Endodermal cell (in vitro differentiated cells): ENCODE measurements at regions not wholly inside any gene's neighbourhood (a gene's known extent, or its start where the extent isn't known, plus 50 kb on each side); places are given as distances from the start of the nearest gene placed in this dataset.
"Not testable (repeated sequence)": the region's sequence is repeated elsewhere in the genome, so short reads cannot be mapped to it uniquely, and the experiment has no call there.

Experiments
- DNase-seq: peaks from one replicate; pipeline ENCODE4 v3.0.0-alpha.2; 2017
- H3K27ac ChIP-seq: 2 replicates; pipeline ENCODE4 v1.5.1; 2013; ENCODE audit warnings: mild to moderate bottlenecking, low read depth, low read length, moderate library complexity
- H3K27me3 ChIP-seq: 2 replicates; pipeline ENCODE4 v1.6.1; 2013; ENCODE audit warnings: mild to moderate bottlenecking, low read length, moderate library complexity; ENCODE audit not compliant: insufficient read depth, control insufficient read depth, poor library complexity, severe bottlenecking
- H3K36me3 ChIP-seq: 2 replicates; pipeline ENCODE4 v1.7.0; 2013; ENCODE audit warnings: mild to moderate bottlenecking, low read length, moderate library complexity; ENCODE audit not compliant: control insufficient read depth, insufficient read depth
- H3K4me1 ChIP-seq: one replicate; pipeline ENCODE4 v1.7.0; 2013; ENCODE audit warnings: low read length; ENCODE audit not compliant: control insufficient read depth, insufficient read depth
- H3K4me3 ChIP-seq: 2 replicates; pipeline ENCODE4 v1.5.1; 2013; ENCODE audit warnings: mild to moderate bottlenecking, low read length, moderate library complexity
- H3K9ac ChIP-seq: 2 replicates; pipeline ENCODE4 v1.6.1; 2013; ENCODE audit warnings: mild to moderate bottlenecking, low read length, moderate library complexity; ENCODE audit not compliant: poor library complexity, severe bottlenecking; ENCODE audit errors: extremely low read depth
- H3K9me3 ChIP-seq: 2 replicates; pipeline ENCODE4 v1.6.1; 2013; ENCODE audit warnings: mild to moderate bottlenecking, low read length, moderate library complexity; ENCODE audit not compliant: control insufficient read depth
- H3K27ac Mint-ChIP-seq: 2 replicates; pipeline ENCODE4 v1.8.0; 2020; ENCODE audit warnings: mixed read lengths
- H3K27me3 Mint-ChIP-seq: 2 replicates; pipeline ENCODE4 v1.8.0; 2021; ENCODE audit warnings: mild to moderate bottlenecking, mixed read lengths; ENCODE audit not compliant: insufficient read depth
- H3K36me3 Mint-ChIP-seq: 2 replicates; pipeline ENCODE4 v1.8.0; 2020; ENCODE audit warnings: low read depth, mixed read lengths
- H3K4me1 Mint-ChIP-seq: 2 replicates; pipeline ENCODE4 v1.8.0; 2020; ENCODE audit warnings: mixed read lengths
- H3K4me3 Mint-ChIP-seq: 2 replicates; pipeline ENCODE4 v1.8.0; 2020; ENCODE audit warnings: mild to moderate bottlenecking, moderate library complexity, mixed read lengths
- H3K9me3 Mint-ChIP-seq: 2 replicates; pipeline ENCODE4 v1.8.0; 2020; ENCODE audit warnings: mild to moderate bottlenecking, mixed read lengths
- WGBS, 2 experiments: methylation state at CpG; one replicate each; pipeline versions ENCODE4 v1.1.5 to v1.1.7; 2013; ENCODE audit warnings: missing lambda C conversion rate in 2 of 2, mixed read lengths in 1 of 2; ENCODE audit not compliant: insufficient coverage in 1 of 2, insufficient read length in 1 of 2; 5-methylcytosine and 5-hydroxymethylcytosine counted together
- TF ChIP-seq, protein P1 (sequence below): fragments of 200-600 bp; sonication (generic); conservative IDR thresholded peaks from 2 replicates; pipeline ENCODE4 v1.5.0; 2021; ENCODE audit warnings: antibody characterized with exemption, mild to moderate bottlenecking

DNA sequence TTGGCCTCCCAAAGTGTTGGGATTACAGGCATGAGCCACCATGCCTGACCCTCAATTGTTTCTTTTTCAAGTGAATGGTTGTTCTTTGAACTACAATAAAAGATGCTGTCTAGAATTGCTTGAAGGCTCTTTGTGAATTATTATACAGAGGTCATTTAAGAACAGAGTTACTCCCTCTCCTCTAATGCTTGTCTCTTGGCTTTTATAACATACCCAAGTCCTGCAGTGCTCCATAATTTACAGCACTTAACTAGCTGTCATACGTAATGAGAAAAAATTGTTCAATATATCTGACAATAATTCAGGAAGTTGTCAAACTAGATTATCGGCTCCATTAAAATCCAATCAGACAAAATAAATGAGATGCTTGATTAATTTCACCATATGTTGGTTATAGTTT, 823.0 kb upstream of the ATXN7L3B start:
- Histone ChIP-seq H3K27ac (no peak overlapping the region), H3K9ac (no peak overlapping the region), H3K27me3 (no peaks in the 10 kb centered on the region), H3K4me1 (no peaks in the 10 kb centered on the region), H3K36me3 (no peaks in the 10 kb centered on the region), H3K9me3 (no peaks in the 10 kb centered on the region), H3K4me3 (no peak overlapping the region)
- 100% methylated on average over 1 of the region's 2 CpGs; no CpG with 5 or more reads in 1 of the 2 experiments for WGBS, 2 experiments
- TF ChIP-seq, protein P1, sequence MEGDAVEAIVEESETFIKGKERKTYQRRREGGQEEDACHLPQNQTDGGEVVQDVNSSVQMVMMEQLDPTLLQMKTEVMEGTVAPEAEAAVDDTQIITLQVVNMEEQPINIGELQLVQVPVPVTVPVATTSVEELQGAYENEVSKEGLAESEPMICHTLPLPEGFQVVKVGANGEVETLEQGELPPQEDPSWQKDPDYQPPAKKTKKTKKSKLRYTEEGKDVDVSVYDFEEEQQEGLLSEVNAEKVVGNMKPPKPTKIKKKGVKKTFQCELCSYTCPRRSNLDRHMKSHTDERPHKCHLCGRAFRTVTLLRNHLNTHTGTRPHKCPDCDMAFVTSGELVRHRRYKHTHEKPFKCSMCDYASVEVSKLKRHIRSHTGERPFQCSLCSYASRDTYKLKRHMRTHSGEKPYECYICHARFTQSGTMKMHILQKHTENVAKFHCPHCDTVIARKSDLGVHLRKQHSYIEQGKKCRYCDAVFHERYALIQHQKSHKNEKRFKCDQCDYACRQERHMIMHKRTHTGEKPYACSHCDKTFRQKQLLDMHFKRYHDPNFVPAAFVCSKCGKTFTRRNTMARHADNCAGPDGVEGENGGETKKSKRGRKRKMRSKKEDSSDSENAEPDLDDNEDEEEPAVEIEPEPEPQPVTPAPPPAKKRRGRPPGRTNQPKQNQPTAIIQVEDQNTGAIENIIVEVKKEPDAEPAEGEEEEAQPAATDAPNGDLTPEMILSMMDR = no peak
- no peaks in the 10 kb centered on the region for H3K36me3 Mint-ChIP-seq
- no peak overlapping the region for H3K4me3 Mint-ChIP-seq
- DNase-seq = no peak
- no peaks in the 10 kb centered on the region for H3K4me1 Mint-ChIP-seq
- no peak overlapping the region for H3K27ac Mint-ChIP-seq
- H3K27me3 Mint-ChIP-seq = no peaks in the 10 kb centered on the region
- no peaks in the 10 kb centered on the region for H3K9me3 Mint-ChIP-seq

DNA sequence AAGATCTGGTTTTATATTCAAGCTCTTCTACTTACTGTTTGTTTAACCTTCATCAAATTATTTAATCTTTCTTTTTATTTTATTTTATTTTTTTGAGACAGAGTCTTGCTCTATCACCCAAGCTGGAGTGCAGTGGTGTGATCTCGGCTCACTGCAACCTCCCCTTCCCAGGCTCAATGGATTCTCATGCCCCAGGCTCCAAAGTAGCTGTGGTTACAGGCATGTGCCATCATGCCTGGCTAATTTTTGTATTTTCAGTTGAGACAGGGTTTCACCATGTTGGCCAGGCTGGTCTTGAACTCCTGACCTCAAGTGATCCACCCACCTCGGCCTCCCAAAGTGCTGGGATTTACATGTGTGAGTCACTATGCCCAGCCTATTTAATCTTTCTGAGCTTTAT, 821.5 kb upstream of the ATXN7L3B start:
- H3K9me3 ChIP-seq, H3K36me3 Mint-ChIP-seq, H3K27me3 ChIP-seq, H3K9me3 Mint-ChIP-seq, DNase-seq, H3K27me3 Mint-ChIP-seq, H3K4me1 ChIP-seq, H3K27ac ChIP-seq, H3K36me3 ChIP-seq, H3K9ac ChIP-seq, H3K4me3 ChIP-seq, H3K4me1 Mint-ChIP-seq, H3K27ac Mint-ChIP-seq, H3K4me3 Mint-ChIP-seq: not testable (repeated sequence)
- 92% methylated on average over 2 of the region's 2 CpGs; no CpG with 5 or more reads in 1 of the 2 experiments for WGBS, 2 experiments

DNA sequence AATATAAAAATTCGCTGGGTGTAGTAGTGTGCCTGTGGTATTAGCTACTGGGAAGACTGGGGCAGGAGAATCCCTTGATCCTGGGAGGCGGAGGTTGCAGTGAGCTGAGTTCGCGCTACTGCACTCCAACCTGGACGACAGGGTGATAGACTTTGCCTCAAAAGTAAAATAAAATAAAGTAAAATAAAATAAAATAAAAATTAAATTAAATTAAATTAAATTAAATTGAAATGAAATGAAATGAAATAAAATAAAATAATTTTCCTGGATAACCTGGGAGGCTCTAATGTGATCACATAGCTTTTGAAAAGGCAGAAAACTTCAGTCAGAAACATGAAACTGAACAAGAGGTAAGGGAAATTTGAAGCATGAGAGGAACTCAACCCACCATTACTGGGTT, 818.4 kb upstream of the ATXN7L3B start:
- Histone ChIP-seq H3K4me3 (no peak overlapping the region), H3K27me3 (no peaks in the 10 kb centered on the region), H3K9ac (no peak overlapping the region), H3K27ac (no peak overlapping the region), H3K9me3 (no peaks in the 10 kb centered on the region), H3K36me3 (no peaks in the 10 kb centered on the region), H3K4me1 (no peaks in the 10 kb centered on the region)
- WGBS, 2 experiments = 91% methylated on average over 4 of the region's 5 CpGs; no CpG with 5 or more reads in 1 of the 2 experiments
- Mint-ChIP-seq H3K36me3 (no peaks in the 10 kb centered on the region), H3K9me3 (no peaks in the 10 kb centered on the region), H3K27ac (no peak overlapping the region), H3K4me1 (no peaks in the 10 kb centered on the region), H3K27me3 (no peaks in the 10 kb centered on the region), H3K4me3 (no peak overlapping the region)
- no peak for DNase-seq
- TF ChIP-seq, protein P1 = no peak

DNA sequence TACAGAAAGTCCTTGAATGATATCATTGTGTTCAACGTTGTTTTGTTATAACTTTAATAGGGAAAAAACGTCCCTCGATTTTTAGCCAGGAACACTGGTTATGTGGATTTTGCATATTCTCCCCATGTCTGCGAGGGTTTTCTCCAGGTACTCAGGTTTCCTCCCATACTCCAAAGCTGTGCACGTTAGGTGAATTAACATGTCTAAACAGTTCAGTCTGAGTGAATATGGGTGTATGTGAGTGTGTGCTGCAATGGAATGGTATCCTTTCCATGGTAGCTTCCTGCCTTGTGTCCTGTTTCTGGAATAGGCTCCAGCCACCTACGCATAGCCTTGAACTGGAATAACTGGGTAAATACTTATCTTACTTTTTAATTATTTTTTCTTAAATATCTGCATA, 810.8 kb upstream of the ATXN7L3B start:
- Histone ChIP-seq H3K4me3 (no peak overlapping the region), H3K27ac (no peak overlapping the region), H3K36me3 (no peaks in the 10 kb centered on the region), H3K4me1 (no peaks in the 10 kb centered on the region), H3K27me3 (no peaks in the 10 kb centered on the region), H3K9me3 (no peaks in the 10 kb centered on the region), H3K9ac (no peak overlapping the region)
- H3K27ac Mint-ChIP-seq = no peak overlapping the region
- no peak for DNase-seq
- no peak overlapping the region for H3K4me3 Mint-ChIP-seq
- no peaks in the 10 kb centered on the region for H3K27me3 Mint-ChIP-seq
- WGBS, 2 experiments = 92% methylated on average over 4 to 5 of the region's 6 CpGs
- H3K9me3 Mint-ChIP-seq = no peaks in the 10 kb centered on the region
- H3K4me1 Mint-ChIP-seq = no peaks in the 10 kb centered on the region
- no peaks in the 10 kb centered on the region for H3K36me3 Mint-ChIP-seq
- TF ChIP-seq, protein P1 = no peak
